Erythroblast (primary cell): ENCODE measurements at regions not wholly inside any gene's neighbourhood (a gene's known extent, or its start where the extent isn't known, plus 50 kb on each side); places are given as distances from the start of the nearest gene placed in this dataset.

Experiments used
- GATA1 ChIP-seq: IDR thresholded peaks from 2 replicates; pipeline ENCODE4 v1.6.1; 2011; ENCODE audit warnings: low read depth, mild to moderate bottlenecking, control low read depth, low read length, moderate library complexity
- POLR2A ChIP-seq: IDR thresholded peaks from 2 replicates; pipeline ENCODE4 v1.6.1; 2011; ENCODE audit warnings: mild to moderate bottlenecking, low read length

DNA sequence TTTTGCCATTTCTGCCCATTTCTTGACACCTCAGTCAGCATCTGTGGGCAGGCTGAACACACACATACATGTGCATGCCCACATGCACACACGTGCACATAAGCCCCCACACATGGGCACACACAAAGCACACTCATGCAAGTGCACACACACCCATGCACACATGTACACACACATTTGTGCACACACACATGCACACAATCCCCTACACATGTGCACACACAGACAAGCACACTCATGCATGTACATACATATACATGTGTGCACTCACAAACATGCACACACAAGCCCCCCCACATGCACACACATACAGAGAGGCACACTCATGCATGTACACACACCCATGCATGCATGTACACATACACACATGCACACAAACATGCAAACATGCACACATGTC, 83.5 kb upstream of the ACTRT2 start:
- TF ChIP-seq POLR2A = no peak
- TF ChIP-seq GATA1 = no peak
